Erythroblast (primary cell): ENCODE measurements at regions not wholly inside any gene's neighbourhood (a gene's known extent, or its start where the extent isn't known, plus 50 kb on each side); places are given as distances from the start of the nearest gene placed in this dataset.

ENCODE experiments used
- GATA1 ChIP-seq: IDR thresholded peaks from 2 replicates; pipeline ENCODE4 v1.6.1; 2011; ENCODE audit warnings: low read depth, mild to moderate bottlenecking, control low read depth, low read length, moderate library complexity
- POLR2A ChIP-seq: IDR thresholded peaks from 2 replicates; pipeline ENCODE4 v1.6.1; 2011; ENCODE audit warnings: mild to moderate bottlenecking, low read length

- TF ChIP-seq POLR2A (no peak), GATA1 (no peak)
Observed at GRCh38 chr4:67104145-67104544, 441.2 kb downstream of the CENPC start.
